ENCODE measurements at regions not wholly inside any gene's neighbourhood (a gene's known extent, or its start where the extent isn't known, plus 50 kb on each side); places are given as distances from the start of the nearest gene placed in this dataset.

- TF ChIP-seq, protein P1, sequence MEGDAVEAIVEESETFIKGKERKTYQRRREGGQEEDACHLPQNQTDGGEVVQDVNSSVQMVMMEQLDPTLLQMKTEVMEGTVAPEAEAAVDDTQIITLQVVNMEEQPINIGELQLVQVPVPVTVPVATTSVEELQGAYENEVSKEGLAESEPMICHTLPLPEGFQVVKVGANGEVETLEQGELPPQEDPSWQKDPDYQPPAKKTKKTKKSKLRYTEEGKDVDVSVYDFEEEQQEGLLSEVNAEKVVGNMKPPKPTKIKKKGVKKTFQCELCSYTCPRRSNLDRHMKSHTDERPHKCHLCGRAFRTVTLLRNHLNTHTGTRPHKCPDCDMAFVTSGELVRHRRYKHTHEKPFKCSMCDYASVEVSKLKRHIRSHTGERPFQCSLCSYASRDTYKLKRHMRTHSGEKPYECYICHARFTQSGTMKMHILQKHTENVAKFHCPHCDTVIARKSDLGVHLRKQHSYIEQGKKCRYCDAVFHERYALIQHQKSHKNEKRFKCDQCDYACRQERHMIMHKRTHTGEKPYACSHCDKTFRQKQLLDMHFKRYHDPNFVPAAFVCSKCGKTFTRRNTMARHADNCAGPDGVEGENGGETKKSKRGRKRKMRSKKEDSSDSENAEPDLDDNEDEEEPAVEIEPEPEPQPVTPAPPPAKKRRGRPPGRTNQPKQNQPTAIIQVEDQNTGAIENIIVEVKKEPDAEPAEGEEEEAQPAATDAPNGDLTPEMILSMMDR (IDR thresholded peaks at IDR 0.05): no peak
- no peak for TF ChIP-seq POLR2A (IDR thresholded peaks at IDR 0.05)
These were observed 249.6 kb upstream of the SPRY2 start for GRCh38 chr13:80590551-80590950.
